Suppressor macrophage (primary cell): ENCODE measurements at regions not wholly inside any gene's neighbourhood (a gene's known extent, or its start where the extent isn't known, plus 50 kb on each side); places are given as distances from the start of the nearest gene placed in this dataset.

Experiments
- DNase-seq, 4 experiments: peaks; one replicate each; pipeline ENCODE4 v3.0.0-alpha.2; 2020 to 2022

GRCh38 chr1:110816945-110817344, 56.0 kb upstream of the CD53 start:
- no peak for DNase-seq

DNA sequence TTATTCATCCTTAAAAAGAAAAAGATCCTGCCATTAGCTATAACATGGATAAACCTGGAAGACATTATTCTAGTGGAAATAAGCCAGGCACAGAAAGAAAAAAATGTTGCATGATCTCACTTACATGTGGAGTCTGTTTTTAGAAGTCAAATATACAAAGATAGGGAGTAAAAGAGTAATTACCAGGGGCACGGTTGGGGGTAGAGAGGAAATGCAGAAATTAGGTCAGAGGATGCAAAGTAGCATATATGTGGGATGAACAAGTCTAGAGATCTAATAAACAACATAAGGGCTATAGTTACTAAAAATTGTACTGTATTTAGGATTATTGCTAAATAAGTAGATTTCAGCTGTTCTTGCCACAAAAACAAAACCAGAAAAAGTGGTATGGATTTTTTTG, 61.4 kb upstream of the CD53 start:
- no peak for DNase-seq

DNA sequence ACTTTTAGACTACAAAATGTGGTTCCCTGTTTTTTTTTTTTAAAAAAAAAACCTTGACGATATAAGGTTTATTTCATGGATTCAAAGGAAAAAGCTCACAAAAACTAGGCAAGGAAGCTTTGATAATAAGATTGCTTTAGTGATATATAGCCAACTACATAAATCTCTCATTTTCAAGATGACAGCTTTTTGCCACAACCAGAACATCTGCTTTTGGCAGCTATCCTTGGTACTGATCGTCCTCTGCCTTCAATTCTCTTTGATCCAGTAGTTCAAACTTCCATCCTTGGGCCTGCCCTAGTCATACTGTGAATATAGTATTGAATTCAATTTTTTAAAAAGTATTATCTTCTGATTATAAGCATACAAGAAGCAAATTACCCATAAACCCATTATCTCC, 72.9 kb upstream of the CD53 start:
- peak in 1 of 4 experiments; percentile 17 for DNase-seq

DNA sequence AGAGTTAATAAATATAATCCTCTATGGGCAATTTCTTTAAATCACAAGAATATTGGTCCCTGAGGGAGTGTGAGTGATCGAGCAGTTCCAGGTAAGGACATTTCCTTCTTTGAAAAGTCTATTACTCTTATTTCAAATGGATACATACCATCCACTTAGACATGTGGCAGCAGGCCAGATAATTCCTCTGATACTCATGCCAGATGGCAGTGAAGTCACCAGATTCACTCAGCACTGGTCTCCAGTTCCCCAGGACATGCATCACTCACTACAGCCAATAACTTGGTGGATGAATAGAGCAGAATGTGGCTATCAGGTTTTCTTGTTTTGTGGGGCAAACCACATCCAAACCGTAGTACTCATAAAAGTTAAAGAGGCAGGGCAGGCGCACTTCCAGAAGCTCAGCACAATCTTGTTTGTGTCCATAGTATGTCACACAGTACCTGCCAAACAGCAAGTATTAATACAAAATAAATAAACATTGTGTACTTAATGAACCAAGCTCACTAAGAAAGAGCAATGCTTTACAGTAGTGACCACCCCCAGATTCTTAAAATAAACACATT, 74.2 kb upstream of the CD53 start:
- DNase-seq, result no peak

DNA sequence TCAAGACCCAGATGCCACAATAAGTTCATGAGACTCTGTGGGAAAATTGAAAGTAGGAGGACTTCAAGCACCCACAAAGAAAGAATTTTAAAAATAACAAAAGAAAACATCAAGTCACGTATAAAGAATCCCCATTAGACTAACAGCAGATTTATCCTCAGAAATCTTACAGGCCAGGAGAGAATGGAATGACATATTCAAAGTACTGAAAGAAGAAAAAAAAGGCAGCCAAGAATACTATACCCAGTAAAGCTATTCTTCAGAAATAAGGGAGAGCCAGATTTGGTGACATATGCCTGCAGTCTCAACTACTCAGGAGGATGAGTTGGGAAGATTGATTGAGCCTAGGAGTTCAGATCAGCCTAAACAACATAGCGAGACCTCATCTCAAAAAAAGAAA, 84.3 kb upstream of the CD53 start:
- DNase-seq, result no peak

GRCh38 chr1:110787328-110788071, 85.4 kb upstream of the CD53 start:
- peak in 1 of 4 experiments; percentile 27 for DNase-seq

DNA sequence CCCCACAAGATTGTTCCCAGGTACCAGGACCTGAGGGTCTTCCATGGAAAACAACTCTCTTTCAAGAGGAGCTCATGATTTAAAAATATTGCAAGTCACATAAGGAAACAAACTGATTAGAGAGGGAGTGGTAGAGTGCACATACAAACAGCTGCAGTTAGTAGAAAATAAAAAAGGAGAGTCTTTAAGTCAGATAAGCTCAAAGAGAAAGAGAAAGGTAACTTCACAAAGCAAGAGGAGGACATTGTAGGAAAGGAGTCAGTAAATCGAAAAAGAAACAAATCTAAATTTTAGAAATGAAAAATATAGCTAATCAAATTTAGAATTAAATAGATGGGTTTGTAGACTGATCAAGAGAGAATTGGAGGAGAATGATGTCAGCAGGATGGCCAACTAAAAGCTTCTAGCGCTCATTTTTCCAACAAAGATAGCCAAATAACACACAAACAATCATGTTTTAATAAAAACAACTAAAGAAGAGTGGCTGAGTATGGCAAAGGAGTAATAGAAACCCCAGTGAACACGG, 86.1 kb upstream of the CD53 start:
- DNase-seq, result no peak

DNA sequence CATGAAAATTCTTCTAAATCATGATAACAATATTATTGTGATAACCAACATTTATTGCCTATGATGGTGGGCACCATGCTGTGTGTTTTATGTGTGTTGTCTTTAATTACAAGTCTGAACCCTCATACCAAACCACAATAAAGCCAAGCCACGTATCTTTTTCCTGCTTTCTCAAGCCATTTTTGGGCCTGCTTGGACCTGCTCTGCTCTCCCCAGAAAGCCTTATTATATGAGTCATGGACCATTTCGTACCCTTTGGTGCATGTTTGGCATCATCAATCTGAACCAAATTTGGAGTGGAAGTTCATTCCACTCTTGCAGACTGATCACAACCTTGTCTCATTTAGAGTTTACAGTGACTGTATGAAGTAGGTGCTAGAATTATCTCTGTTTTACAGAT, 87.3 kb upstream of the CD53 start:
- DNase-seq, result no peak

DNA sequence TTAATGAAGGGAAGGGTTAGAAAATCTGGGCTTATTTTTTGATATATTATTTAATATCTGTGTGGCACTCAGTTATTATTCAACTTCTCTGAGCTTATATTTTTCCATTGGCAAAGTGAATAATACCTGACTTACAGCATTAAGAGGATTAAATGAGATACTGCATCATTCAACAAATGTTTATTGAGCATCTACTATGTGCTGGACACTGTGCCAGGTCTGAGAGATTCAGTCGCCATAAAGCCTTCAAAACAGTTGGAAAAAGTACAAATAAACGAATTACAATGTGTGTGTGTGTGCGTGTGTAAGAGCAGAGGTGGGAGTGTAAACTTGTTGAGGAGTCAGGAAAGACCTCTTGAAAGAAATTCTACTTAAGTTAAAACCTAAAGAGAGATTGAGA, 87.9 kb upstream of the CD53 start:
- no peak for DNase-seq

- peak; percentile 58 to 74 (median 64) for DNase-seq
Measured at GRCh38 chr1:110783292-110783918, 89.5 kb upstream of the CD53 start.

DNA sequence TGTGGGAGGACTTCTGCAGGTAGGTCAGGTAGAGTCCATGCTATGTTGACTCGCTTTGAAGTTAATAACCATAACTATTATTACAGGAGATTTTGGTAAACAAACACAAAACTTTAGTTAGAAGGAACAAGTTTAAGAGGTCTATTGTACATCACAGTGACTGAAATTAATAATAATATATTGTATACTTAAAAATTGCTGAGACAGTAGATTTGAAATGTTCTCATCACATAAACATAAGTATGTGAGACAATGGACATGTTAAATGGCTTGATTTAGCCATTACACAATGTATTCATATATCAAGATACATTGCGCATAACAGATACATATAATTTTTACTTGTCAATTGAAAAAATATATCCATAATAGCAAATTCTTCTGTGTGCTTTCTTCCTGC, 91.4 kb upstream of the CD53 start:
- no peak for DNase-seq

- peak; percentile 79 to 91 (median 84) for DNase-seq
Measured at GRCh38 chr1:110780600-110781484, 92.1 kb upstream of the CD53 start.

GRCh38 chr1:110779636-110780035, 93.3 kb upstream of the CD53 start:
- no peak for DNase-seq

DNA sequence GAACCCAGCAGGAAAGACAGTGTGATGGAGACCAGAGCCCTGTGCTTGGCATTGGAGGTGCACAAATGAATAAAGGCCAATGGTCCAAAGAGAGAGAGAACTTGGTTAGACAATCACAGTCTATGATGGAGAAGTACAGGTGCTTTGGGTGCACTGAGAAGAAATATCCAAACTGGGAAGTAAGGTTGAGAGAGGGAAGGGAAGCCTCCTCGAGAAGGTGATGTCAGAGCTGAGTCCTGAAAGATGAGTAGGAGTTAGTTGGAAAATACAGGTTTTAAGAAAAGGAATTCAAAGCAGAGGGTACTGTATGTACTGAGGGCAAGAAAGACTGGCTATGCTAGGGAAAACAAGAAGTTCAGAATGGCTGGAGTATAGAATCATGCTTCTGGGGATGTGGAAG, 94.1 kb upstream of the CD53 start:
- peak in 1 of 4 experiments; percentile 12 for DNase-seq

DNA sequence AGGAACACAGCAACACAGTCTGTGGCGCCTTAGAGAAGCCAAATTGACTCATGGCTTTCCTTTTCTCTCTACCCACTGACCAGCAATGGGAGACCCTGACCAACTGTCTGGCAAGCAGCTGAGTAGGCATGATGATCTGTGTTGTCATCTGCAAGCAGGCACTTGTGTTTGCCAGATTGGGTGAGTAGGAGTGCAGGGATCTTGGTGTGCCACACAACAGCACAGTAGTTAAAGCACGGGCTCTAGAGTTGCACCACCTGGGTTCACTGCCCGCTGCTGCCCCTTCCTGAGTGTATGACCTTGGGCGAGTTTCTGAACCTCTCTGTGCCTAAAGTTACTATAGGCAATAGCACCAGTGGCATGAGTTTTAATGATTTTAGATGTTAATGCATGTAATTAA, 95.7 kb upstream of the CD53 start:
- no peak for DNase-seq

- DNase-seq, result no peak
Measured at GRCh38 chr1:110774398-110774797, 98.5 kb upstream of the CD53 start.

GRCh38 chr1:110773813-110774212, 99.1 kb upstream of the KCNA3 start:
- no peak for DNase-seq

DNA sequence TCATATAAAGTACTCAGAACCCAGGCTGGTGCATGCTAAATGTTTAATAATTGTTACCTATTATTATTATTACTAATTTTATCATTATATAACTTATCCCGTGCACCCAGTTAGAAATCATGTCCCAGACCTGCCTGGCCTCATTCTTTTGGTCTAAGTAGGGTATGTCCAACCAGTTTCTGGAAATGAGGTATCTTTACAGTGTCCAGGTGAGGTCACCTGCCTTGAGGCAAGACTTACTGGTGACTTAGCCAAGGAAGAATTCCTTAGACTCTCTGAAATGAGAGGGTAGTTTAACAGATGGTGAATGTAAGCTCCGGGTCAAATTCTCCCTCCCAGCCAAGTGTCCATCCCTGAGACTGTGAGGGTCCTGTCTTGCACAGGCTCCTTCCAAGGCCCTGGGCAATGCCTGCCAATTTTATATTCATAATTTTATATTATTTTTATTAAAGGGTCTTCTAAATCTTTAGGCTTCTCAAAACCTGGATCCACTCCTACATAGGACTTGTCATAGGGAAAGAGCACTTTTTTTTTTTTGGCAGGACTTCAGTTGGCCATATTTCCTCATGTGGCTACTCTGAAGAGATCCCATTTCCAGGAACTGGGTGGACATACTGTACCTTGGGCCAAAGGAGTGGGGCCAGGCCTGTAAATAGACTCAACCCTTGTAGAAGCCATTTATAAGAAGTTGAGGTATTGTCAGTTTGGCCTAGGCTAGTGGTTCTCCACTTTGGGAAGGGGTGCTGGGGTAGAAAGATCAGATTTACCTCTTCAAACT, 96.7 kb upstream of the KCNA3 start:
- no peak for DNase-seq

- DNase-seq, result no peak
Measured at GRCh38 chr1:110770832-110771231, 96.1 kb upstream of the KCNA3 start.

- DNase-seq, result peak in 2 of 4 experiments; percentile 13 to 45
Measured at GRCh38 chr1:110768605-110769004, 93.9 kb upstream of the KCNA3 start.

DNA sequence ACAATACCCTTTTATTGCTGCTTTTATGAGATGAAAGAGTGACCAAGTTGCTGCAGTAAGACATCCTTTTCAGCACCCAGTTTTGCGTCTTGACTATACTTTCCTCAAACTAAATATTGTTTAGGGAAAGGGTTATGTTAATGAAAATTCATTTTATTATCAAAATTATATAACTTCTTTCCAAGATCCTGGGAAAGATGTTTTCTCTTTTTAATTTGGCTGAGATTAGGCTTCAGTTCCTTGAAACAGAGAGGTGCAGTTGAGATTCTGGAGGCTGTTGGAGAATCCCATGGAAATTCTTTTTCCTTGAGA, 91.6 kb upstream of the KCNA3 start:
- no peak for DNase-seq

GRCh38 chr1:110765640-110766335, 91.0 kb upstream of the KCNA3 start:
- peak; percentile 64 to 84 (median 72) for DNase-seq
